DOHH2 (cell line): ENCODE measurements at regions not wholly inside any gene's neighbourhood (a gene's known extent, or its start where the extent isn't known, plus 50 kb on each side); places are given as distances from the start of the nearest gene placed in this dataset.

ENCODE experiments used
- H3F3A ChIP-seq: fragments of 200-600 bp; sonication (generic), shearing (Covaris generic); 2 replicates; pipeline ENCODE4 v1.6.0; 2016; ENCODE audit warnings: antibody characterized with exemption, mild to moderate bottlenecking; ENCODE audit not compliant: control insufficient read depth, insufficient read depth
- H3K27ac ChIP-seq: fragments of 200-600 bp; sonication (generic); 2 replicates; pipeline ENCODE4 v1.5.1; 2014; ENCODE audit warnings: low read depth, mild to moderate bottlenecking, low read length, moderate library complexity
- H3K27me3 ChIP-seq: fragments of 200-600 bp; sonication (generic); 2 replicates; pipeline ENCODE4 v1.6.1; 2014; ENCODE audit warnings: mild to moderate bottlenecking, low read length, mixed read lengths; ENCODE audit not compliant: control insufficient read depth
- H3K36me3 ChIP-seq: fragments of 200-600 bp; sonication (generic); 2 replicates; pipeline ENCODE4 v1.6.1; 2014; ENCODE audit warnings: mild to moderate bottlenecking, low read length, moderate library complexity, mixed read lengths; ENCODE audit not compliant: control insufficient read depth
- H3K4me1 ChIP-seq: fragments of 200-600 bp; sonication (generic); 2 replicates; pipeline ENCODE4 v1.6.1; 2014; ENCODE audit warnings: mild to moderate bottlenecking, low read length, mixed read lengths; ENCODE audit not compliant: control insufficient read depth
- H3K4me2 ChIP-seq: fragments of 200-600 bp; sonication (generic); 2 replicates; pipeline ENCODE4 v1.6.0; 2014; ENCODE audit warnings: mild to moderate bottlenecking, low read length, moderate library complexity
- H3K4me3 ChIP-seq: fragments of 200-600 bp; sonication (generic); 2 replicates; pipeline ENCODE4 v1.5.1; 2014; ENCODE audit warnings: mild to moderate bottlenecking, low read length, mixed read lengths
- H3K79me2 ChIP-seq: fragments of 200-600 bp; sonication (generic); 2 replicates; pipeline ENCODE4 v1.6.1; 2014; ENCODE audit warnings: mild to moderate bottlenecking, low read length, mixed read lengths; ENCODE audit not compliant: control insufficient read depth
- H3K9me2 ChIP-seq: fragments of 200-600 bp; sonication (generic); replicated peaks from 2 replicates; pipeline ENCODE4 v1.6.1; 2014; ENCODE audit warnings: mild to moderate bottlenecking, low read length, mixed read lengths; ENCODE audit not compliant: control insufficient read depth
- H3K9me3 ChIP-seq: fragments of 200-600 bp; sonication (generic); 2 replicates; pipeline ENCODE4 v1.6.1; 2014; ENCODE audit warnings: antibody characterized with exemption, low read length, mixed read lengths; ENCODE audit not compliant: control insufficient read depth, insufficient read depth
- H4K20me1 ChIP-seq: fragments of 200-600 bp; sonication (generic); 2 replicates; pipeline ENCODE4 v1.6.0; 2014; ENCODE audit warnings: low read depth, mild to moderate bottlenecking, antibody characterized with exemption, low read length, moderate library complexity; ENCODE audit not compliant: control insufficient read depth, insufficient read depth
- CTCF ChIP-seq: fragments of 200-600 bp; sonication (generic); IDR thresholded peaks from one replicate; pipeline ENCODE4 v1.5.1; 2014; ENCODE audit warnings: antibody characterized with exemption, mild to moderate bottlenecking, low read depth, low read length; ENCODE audit not compliant: poor library complexity, severe bottlenecking
- EZH2phosphoT487 ChIP-seq: fragments of 200-600 bp; sonication (generic); IDR thresholded peaks from 2 replicates; pipeline ENCODE4 v1.6.1; 2017; ENCODE audit warnings: borderline replicate concordance, mild to moderate bottlenecking, antibody characterized with exemption, low read length, moderate library complexity, mixed read lengths

- Histone ChIP-seq H3K79me2 (no peaks in the 10 kb centered on the region), H3K27me3 (peaks cover 4% of the 10 kb centered on the region; the same call in 1 of the 2 replicates), H4K20me1 (no peaks in the 10 kb centered on the region), H3K9me3 (no peaks in the 10 kb centered on the region), H3K9me2 (no peaks in the 10 kb centered on the region), H3F3A (no peaks in the 10 kb centered on the region), H3K27ac (no peak overlapping the region), H3K36me3 (no peaks in the 10 kb centered on the region), H3K4me1 (no peaks in the 10 kb centered on the region), H3K4me3 (no peak overlapping the region), H3K4me2 (no peak overlapping the region)
- TF ChIP-seq CTCF (no peak), EZH2phosphoT487 (no peak)
Observed at GRCh38 chr5:74405593-74405992, 234.9 kb downstream of the ENC1 start.

GRCh38 chr5:74404574-74405508, 235.7 kb downstream of the ENC1 start:
- no peak overlapping the region for H3K27ac ChIP-seq
- H3K4me1 ChIP-seq = no peaks in the 10 kb centered on the region
- no peak overlapping the region for H3K4me2 ChIP-seq
- H3K9me2 ChIP-seq = no peaks in the 10 kb centered on the region
- no peaks in the 10 kb centered on the region for H3K9me3 ChIP-seq
- no peaks in the 10 kb centered on the region for H4K20me1 ChIP-seq
- H3K36me3 ChIP-seq = no peaks in the 10 kb centered on the region
- no peaks in the 10 kb centered on the region for H3K79me2 ChIP-seq
- TF ChIP-seq EZH2phosphoT487 (no peak), CTCF (no peak)
- H3K27me3 ChIP-seq = peaks cover 4% of the 10 kb centered on the region; the same call in 1 of the 2 replicates
- H3K4me3 ChIP-seq = no peak overlapping the region
- no peaks in the 10 kb centered on the region for H3F3A ChIP-seq

- H3K9me2 ChIP-seq = no peaks in the 10 kb centered on the region
- no peaks in the 10 kb centered on the region for H3K9me3 ChIP-seq
- no peaks in the 10 kb centered on the region for H4K20me1 ChIP-seq
- H3F3A ChIP-seq = no peaks in the 10 kb centered on the region
- H3K4me3 ChIP-seq = no peak overlapping the region
- no peak overlapping the region for H3K4me2 ChIP-seq
- H3K4me1 ChIP-seq = no peaks in the 10 kb centered on the region
- H3K79me2 ChIP-seq = no peaks in the 10 kb centered on the region
- peaks cover 4% of the 10 kb centered on the region; the same call in 1 of the 2 replicates for H3K27me3 ChIP-seq
- H3K36me3 ChIP-seq = no peaks in the 10 kb centered on the region
- no peak for TF ChIP-seq CTCF
- no peak for TF ChIP-seq EZH2phosphoT487
- no peak overlapping the region for H3K27ac ChIP-seq
Observed at GRCh38 chr5:74403771-74404170, 236.8 kb downstream of the ENC1 start.
